ENCODE measurements at regions not wholly inside any gene's neighbourhood (a gene's known extent, or its start where the extent isn't known, plus 50 kb on each side); places are given as distances from the start of the nearest gene placed in this dataset.

- Histone ChIP-seq H3K36me3 (no peaks in the 10 kb centered on the region), H3K27me3 (no peaks in the 10 kb centered on the region), H3K9me3 (no peaks in the 10 kb centered on the region), H3K4me1 (peaks cover 7 to 12% of the 10 kb centered on the region in 2 donors), H3K27ac (no peak overlapping the region), H3K4me3 (replicated peaks in 1 of 3) (no peak overlapping the region)
- 91 to 95% methylated on average over 5 of the region's 5 CpGs for WGBS, 2 donors
- intact Hi-C loops (cut with DNase I) = no loop called here
- no peak for DNase-seq
- TF ChIP-seq CTCF (IDR thresholded peaks at IDR 0.05) = no peak
- TF ChIP-seq POLR2A (IDR thresholded peaks at IDR 0.05) = no peak
Observed at GRCh38 chr6:106022801-106023200, 63.3 kb upstream of the PRDM1 start.

GRCh38 chr6:106017454-106017853 is 68.7 kb upstream of the PRDM1 start:
- no peak for DNase-seq
- Histone ChIP-seq H3K27me3 (no peaks in the 10 kb centered on the region), H3K4me3 (replicated peaks in 1 of 3) (no peak overlapping the region), H3K36me3 (no peaks in the 10 kb centered on the region), H3K9me3 (no peaks in the 10 kb centered on the region), H3K4me1 (no peaks in the 10 kb centered on the region), H3K27ac (no peak overlapping the region)
- WGBS, 2 donors = 70 to 79% methylated on average over 5 of the region's 5 CpGs
- TF ChIP-seq POLR2A (IDR thresholded peaks at IDR 0.05) (no peak), CTCF (IDR thresholded peaks at IDR 0.05) (no peak)
- intact Hi-C loops (cut with DNase I) = no loop called here

- Histone ChIP-seq H3K27ac (no peak overlapping the region), H3K9me3 (no peaks in the 10 kb centered on the region), H3K4me3 (replicated peaks in 1 of 3) (no peak overlapping the region), H3K27me3 (no peaks in the 10 kb centered on the region), H3K36me3 (no peaks in the 10 kb centered on the region), H3K4me1 (no peaks in the 10 kb centered on the region)
- intact Hi-C loops (cut with DNase I) = no loop called here
- no peak for DNase-seq
- no peak for TF ChIP-seq POLR2A (IDR thresholded peaks at IDR 0.05)
- no peak for TF ChIP-seq CTCF (IDR thresholded peaks at IDR 0.05)
- 81 to 82% methylated on average over 2 of the region's 2 CpGs for WGBS, 2 donors
Observed at GRCh38 chr6:106014955-106015354, 71.2 kb upstream of the PRDM1 start.

- no peaks in the 10 kb centered on the region for H3K4me1 ChIP-seq
- no peaks in the 10 kb centered on the region for H3K27me3 ChIP-seq
- no peak for TF ChIP-seq CTCF (IDR thresholded peaks at IDR 0.05)
- no peak for TF ChIP-seq POLR2A (IDR thresholded peaks at IDR 0.05)
- WGBS, 2 donors = 98 to 99% methylated on average over 6 of the region's 6 CpGs
- no peak overlapping the region for H3K4me3 ChIP-seq (replicated peaks in 1 of 3)
- no peaks in the 10 kb centered on the region for H3K36me3 ChIP-seq
- no peak overlapping the region for H3K27ac ChIP-seq
- intact Hi-C loops (cut with DNase I) = no loop called here
- DNase-seq = no peak
- H3K9me3 ChIP-seq = no peaks in the 10 kb centered on the region
Observed at GRCh38 chr6:106011476-106011875, 74.7 kb upstream of the PRDM1 start.

GRCh38 chr6:106005954-106006353 is 80.2 kb upstream of the PRDM1 start:
- 80 to 85% methylated on average over 6 of the region's 6 CpGs for WGBS, 2 donors
- no peak overlapping the region for H3K27ac ChIP-seq
- DNase-seq = no peak
- H3K9me3 ChIP-seq = no peaks in the 10 kb centered on the region
- H3K36me3 ChIP-seq = no peaks in the 10 kb centered on the region
- TF ChIP-seq CTCF (IDR thresholded peaks at IDR 0.05) (no peak), POLR2A (IDR thresholded peaks at IDR 0.05) (no peak)
- H3K4me1 ChIP-seq = no peaks in the 10 kb centered on the region
- H3K27me3 ChIP-seq = no peaks in the 10 kb centered on the region
- intact Hi-C loops (cut with DNase I) = no loop called here
- H3K4me3 ChIP-seq (replicated peaks in 1 of 3) = no peak overlapping the region

Measured in thyroid gland (tissue), 4 donors.